ENCODE measurements at regions not wholly inside any gene's neighbourhood (a gene's known extent, or its start where the extent isn't known, plus 50 kb on each side); places are given as distances from the start of the nearest gene placed in this dataset.

DNA sequence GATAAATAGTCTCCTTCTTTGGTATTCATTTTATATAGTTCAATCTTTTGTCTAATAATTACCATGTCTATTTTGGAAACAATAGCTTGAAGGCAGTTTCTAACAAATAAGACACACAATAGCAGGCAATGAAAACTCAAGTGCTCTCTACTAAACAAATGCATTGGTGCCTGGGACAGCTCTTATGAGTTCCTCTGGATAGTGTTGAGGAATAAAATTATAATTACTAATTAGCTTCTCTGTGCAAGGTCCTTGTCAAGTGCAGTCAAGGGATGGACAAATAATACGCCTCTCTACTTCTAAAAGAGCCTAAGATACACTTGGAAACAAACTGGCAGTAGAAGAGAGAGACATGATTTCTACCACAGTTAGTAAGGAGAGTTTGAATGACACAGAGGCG lies 229.0 kb upstream of the GLRA2 start:
- no peak for FAIRE-seq
- no peak for DNase-seq (ENCODE audit: insufficient read length, low spot score)
- TF ChIP-seq POLR2A (IDR thresholded peaks at IDR 0.05; ENCODE audit: low read depth, low read length): no peak

DNA sequence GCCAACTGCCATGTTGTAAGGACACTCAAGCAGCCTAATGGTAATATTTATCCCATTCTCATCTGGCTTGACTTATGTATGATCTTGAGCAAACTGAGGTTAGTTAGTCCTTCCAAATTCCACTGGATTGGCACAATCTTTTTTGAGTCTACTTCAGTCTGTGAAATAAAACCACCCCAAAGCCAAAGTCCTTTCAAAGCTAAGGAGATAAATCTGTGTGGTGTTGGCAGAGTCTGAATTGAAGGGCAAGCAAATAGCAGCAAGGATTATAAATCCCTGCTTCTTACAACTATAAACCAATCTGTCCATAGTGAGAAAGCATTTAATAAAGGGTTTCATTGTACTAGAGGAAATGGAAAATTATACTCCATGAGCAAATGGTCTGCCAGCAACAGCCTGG lies 233.9 kb upstream of the GLRA2 start:
- TF ChIP-seq POLR2A (IDR thresholded peaks at IDR 0.05; ENCODE audit: low read depth, low read length): no peak
- FAIRE-seq: no peak
- no peak for DNase-seq (ENCODE audit: insufficient read length, low spot score)

DNA sequence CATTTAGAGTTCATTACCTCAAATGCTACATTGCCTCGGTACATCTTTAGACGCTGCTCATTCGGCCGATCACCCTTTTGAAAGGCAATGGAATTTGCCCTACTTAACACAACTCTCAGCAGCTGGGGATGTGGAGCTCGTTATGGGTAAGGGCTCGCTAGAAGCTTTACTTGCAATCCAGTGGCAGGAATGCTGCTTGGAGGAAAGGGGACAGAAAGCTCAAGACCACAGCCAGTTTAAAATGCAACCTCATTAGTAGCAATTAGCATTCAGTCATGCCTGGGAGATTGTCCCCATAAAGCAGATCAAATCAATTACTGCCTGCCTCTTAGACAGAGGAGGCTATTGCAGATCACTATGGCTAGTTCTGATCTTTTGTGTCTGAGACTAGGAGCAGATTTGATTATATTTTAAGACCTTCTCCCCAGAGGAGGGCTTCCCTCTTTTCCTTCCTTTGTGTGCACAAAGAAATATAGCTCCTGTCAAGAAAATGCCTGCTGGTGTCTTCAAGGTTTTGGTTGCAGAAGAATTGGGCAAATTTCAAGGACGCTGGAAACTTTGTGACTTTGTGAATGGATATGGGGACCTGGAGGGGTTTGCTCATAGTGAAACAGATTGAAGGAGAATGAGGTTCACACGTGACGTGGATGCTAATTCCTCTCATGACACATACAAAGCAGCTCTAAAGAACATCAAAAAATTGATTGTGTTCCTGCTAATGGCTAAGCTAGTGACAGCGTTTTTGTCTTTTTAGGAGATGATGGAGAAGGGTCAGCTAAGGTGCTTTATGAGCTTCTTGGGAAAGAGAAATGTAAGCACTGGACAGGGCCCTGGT lies 237.5 kb upstream of the GLRA2 start:
- TF ChIP-seq POLR2A (IDR thresholded peaks at IDR 0.05; ENCODE audit: low read depth, low read length): no peak
- FAIRE-seq: no peak
- DNase-seq (ENCODE audit: insufficient read length, low spot score): no peak

DNA sequence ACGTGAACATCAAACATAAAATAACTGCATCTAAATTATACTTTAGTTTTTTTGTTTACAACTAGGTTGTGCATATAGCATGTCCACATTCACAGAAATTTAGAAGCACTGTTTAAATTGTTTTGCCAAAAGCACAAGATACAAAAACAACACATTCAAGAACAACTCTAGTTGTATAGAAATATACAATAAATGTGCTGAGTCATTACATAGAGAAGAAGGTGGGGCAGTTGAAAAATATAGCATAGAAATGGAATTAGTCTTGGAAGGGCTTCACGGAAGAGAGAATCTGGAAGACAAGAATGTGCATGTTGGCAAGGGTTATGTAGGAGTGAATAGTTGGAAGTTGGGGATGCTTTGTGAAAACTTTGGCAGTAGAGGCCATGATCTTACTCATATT lies 239.0 kb upstream of the GLRA2 start:
- no peak for FAIRE-seq
- no peak for TF ChIP-seq POLR2A (IDR thresholded peaks at IDR 0.05; ENCODE audit: low read depth, low read length)
- no peak for DNase-seq (ENCODE audit: insufficient read length, low spot score)

DNA sequence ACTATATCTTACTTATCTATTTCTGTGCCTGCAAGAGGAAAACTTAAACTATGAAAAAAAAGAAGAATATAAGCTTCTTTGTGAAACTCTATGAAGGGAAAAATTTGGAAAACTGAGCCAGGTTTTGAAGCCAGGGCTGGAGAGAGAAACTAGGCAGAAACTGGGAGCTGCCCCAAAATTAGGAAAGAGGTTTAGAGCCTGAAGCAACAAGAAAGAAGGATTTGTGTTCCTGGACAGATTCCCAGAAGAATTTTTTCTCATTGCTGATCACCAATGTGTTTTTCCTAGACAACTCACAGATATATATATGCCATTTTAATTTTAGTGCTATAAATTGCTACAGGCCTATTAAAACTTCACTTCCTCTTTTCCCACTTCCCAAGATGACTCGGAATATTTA lies 245.0 kb upstream of the GEMIN8 start:
- DNase-seq (ENCODE audit: insufficient read length, low spot score): no peak
- no peak for FAIRE-seq
- TF ChIP-seq POLR2A (IDR thresholded peaks at IDR 0.05; ENCODE audit: low read depth, low read length): no peak

DNA sequence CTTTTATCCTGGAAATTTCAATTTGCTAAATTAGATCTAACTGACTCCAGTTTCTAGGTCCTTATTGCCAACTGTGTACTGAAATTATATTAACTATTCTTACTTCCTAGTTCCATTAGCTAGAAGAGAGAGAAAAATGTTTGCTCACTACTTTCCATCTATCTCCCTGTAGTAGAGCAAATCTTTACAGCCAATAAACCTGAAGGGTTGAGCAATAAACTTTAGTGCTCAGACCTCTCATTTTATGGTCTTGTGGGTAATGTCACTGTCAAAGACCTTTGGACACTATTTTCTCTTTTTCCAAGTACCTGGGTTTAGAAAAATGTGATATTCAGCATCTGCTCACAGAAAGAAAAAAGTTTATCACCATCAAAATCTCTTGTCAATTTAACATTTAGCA lies 237.5 kb upstream of the GEMIN8 start:
- DNase-seq (ENCODE audit: insufficient read length, low spot score) (no peak), FAIRE-seq (no peak)
- TF ChIP-seq POLR2A (IDR thresholded peaks at IDR 0.05; ENCODE audit: low read depth, low read length): no peak

DNA sequence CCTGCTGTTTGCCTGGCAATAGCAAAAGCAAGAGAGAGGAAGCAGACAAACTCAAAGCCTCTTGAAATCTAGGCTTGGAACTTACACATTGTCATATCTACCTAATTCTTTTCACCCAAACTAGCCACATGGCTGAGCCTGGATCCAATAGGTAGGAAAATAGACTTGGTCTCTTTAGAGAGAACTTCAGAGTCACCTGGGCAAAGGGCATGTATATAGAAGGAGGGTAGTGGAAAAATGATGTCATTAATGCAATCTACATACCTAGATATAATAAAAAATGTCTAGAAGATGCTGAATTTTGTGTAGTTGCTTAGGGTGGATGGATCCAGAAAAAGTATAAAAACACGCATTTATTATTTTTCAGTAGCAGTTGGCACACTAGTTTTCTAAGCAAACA lies 237.0 kb upstream of the GEMIN8 start:
- DNase-seq (ENCODE audit: insufficient read length, low spot score) (no peak), FAIRE-seq (no peak)
- TF ChIP-seq POLR2A (IDR thresholded peaks at IDR 0.05; ENCODE audit: low read depth, low read length): no peak

DNA sequence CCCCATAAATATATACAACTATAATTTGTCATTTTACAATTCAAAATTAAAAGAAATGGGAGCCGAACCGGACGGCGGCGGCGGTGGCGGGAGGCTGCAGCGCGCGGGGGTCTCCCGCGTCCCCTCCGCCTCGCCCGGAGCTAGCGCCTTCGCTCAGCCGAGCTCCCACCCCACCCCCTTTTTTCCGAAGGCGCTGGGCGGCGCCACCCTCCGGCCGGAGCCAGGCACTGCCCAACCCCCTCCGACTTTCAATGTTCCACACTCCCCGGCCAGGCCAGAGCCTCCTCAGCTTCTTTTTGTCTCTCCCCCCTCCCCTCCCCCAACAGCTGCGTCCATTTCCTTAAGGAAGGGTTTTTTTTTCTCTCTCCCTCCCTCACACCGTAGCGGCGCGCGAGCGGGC lies 214.1 kb upstream of the GEMIN8 start:
- FAIRE-seq: no peak
- no peak for DNase-seq (ENCODE audit: insufficient read length, low spot score)
- TF ChIP-seq POLR2A (IDR thresholded peaks at IDR 0.05; ENCODE audit: low read depth, low read length): no peak

DNA sequence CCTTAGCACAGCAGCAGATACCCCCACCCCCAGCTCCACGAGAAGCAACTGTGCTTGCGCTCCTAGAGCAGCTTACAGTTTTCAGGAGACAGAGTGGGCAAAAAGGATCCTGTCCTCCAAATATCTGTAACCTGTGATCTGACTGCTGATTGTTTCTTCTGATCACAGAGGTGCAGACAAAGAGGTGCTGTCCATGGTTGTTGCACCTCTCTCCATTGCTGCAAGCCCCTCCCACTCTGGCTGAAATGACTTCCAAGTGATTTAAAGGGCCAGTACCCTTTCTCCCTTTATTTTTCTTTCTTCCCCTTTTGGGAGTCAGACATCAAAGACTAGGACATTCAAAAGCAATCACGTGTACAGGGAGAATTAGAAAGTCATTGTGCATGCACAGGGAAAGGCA lies 205.3 kb upstream of the GEMIN8 start:
- no peak for FAIRE-seq
- no peak for TF ChIP-seq POLR2A (IDR thresholded peaks at IDR 0.05; ENCODE audit: low read depth, low read length)
- no peak for DNase-seq (ENCODE audit: insufficient read length, low spot score)

DNA sequence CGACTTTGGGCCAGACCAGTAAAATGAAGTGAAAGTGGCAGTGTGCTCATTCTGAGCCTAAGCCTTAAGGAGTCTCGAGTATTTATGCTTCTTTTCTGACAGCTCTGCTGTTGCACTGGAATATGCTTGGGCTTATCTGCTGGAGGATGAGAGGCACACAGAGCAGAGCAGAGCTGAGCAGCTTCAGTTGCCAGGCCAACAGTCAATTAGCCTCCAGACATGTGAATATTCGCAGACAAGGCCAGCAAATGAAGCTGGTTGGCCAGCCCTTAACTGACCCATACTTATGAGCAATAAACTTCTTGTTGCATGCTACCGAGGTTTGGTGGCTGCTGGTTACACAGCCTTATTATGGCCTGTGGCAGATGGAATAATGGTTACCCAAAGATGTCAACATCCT lies 203.0 kb upstream of the GEMIN8 start:
- no peak for TF ChIP-seq POLR2A (IDR thresholded peaks at IDR 0.05; ENCODE audit: low read depth, low read length)
- DNase-seq (ENCODE audit: insufficient read length, low spot score) (no peak), FAIRE-seq (no peak)

DNA sequence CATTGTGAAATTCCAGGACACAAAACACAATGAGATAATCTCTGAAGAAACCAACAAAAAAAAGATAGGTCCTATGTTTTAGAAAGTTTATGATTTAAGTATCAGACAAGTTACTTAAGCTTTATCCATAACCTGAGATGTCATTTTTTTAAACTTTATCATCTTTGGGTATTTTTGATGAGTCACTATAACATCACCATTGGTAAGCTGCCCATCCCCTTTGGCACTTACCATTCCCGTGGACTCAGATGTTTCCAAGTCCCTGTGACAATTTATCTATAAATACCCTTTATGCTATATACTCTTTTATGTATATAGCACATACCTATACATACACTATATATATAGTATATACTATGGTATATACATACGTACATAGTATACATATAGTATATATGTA lies 198.9 kb upstream of the GEMIN8 start:
- no peak for TF ChIP-seq POLR2A (IDR thresholded peaks at IDR 0.05; ENCODE audit: low read depth, low read length)
- FAIRE-seq (no peak), DNase-seq (ENCODE audit: insufficient read length, low spot score) (no peak)

DNA sequence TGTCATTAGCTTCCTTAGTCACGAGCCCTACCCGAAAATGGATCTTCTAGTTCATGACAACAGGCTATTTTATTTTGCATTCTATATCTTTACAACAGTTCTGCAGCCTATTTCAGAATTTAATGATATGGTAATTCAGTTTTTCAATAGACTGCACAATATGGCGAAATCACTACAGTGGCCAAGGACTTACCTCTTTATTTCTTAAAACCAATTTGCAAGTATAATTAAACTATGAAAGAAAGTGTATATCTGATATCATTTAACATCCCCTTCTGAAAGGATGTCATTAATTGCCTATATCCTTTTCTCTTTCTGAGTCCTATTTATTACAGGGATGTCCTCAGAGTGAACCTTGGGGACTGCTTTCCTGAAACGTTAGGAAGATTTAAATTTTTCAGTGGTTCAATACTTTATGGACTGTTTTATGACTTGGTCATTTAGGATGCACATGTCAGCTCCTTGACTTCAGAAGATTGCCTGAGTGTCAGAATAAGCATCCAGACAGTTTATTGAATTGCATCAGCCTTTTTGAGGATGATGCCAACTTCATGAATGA lies 190.8 kb upstream of the GEMIN8 start:
- FAIRE-seq (no peak), DNase-seq (ENCODE audit: insufficient read length, low spot score) (no peak)
- TF ChIP-seq POLR2A (IDR thresholded peaks at IDR 0.05; ENCODE audit: low read depth, low read length): no peak

DNA sequence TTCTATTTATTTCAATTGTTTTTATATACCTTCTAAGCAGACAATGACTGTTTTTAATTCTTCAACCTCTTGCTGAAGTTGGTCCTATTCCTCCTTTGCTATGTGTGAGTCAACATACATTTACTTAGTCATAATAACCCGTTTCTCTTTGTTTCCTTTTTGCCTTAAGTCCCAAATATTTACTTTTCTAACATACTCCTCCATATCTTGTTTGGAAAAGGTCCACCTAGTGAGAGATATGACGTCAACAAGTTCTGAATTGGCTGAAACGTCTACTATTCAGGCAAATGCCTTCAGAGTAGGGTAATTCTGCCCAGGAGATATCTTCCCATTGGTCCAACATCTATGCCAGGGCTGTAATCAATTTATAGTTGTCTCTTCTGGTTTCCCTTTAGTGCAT lies 179.3 kb upstream of the GEMIN8 start:
- FAIRE-seq: no peak
- DNase-seq (ENCODE audit: insufficient read length, low spot score): no peak
- no peak for TF ChIP-seq POLR2A (IDR thresholded peaks at IDR 0.05; ENCODE audit: low read depth, low read length)

DNA sequence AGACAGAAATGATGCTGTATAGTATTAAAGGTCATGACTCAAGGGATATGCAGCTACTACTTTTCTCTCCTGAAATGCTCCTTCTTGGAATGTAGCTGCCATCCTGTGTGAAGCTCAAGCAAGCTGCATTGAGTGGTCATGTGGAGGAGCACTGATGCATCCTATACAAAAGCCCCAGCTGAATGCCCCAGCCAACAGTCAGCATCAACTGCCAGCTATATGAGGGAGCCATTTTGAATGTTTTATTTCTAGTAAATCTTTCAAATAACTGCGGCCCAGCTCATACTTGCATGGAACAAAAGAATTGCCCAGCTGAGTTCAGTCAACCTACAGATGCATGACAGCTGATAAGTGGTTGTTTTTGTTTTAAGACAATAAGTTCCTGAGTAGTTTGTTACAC lies 165.0 kb upstream of the GEMIN8 start:
- DNase-seq (ENCODE audit: insufficient read length, low spot score) (no peak), FAIRE-seq (no peak)
- TF ChIP-seq POLR2A (IDR thresholded peaks at IDR 0.05; ENCODE audit: low read depth, low read length): no peak

DNA sequence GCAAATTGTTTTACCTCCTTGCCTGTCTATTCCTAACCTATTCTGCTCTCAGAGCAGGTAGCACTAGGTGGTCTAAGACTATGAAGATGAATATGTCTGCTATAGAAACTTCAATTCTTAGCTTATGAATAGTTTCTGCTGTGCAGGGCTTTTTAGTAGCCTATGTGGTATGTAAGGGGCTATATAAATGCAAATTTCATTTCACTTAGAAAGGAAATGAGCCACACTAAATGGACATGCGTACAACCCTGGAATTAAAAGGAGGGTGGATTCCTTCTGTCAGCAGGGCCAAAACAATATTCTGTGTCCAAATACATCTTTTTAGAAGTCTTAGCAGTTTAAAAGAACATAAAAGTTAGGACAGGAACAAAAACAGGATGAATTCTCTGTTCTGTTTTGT lies 163.9 kb upstream of the GEMIN8 start:
- DNase-seq (ENCODE audit: insufficient read length, low spot score): no peak
- FAIRE-seq: no peak
- TF ChIP-seq POLR2A (IDR thresholded peaks at IDR 0.05; ENCODE audit: low read depth, low read length): no peak
